Activated CD8-positive, alpha-beta memory T cell treated with anti-CD3 and anti-CD28 coated beads for 48 hours (primary cell): ENCODE measurements at regions not wholly inside any gene's neighbourhood (a gene's known extent, or its start where the extent isn't known, plus 50 kb on each side); places are given as distances from the start of the nearest gene placed in this dataset.

Experiments
- DNase-seq, 3 experiments: peaks; one replicate each; pipeline ENCODE4 v3.0.0-alpha.2; 2020; ENCODE audit warnings: low read depth in 2 of 3, low spot score in 2 of 3

GRCh38 chr10:2981361-2981801 lies 86.0 kb upstream of the PFKP start:
- no peak for DNase-seq

- no peak for DNase-seq
Observed at GRCh38 chr10:2980791-2981360, 86.5 kb upstream of the PFKP start.

GRCh38 chr10:2980116-2980515 lies 87.2 kb upstream of the PFKP start:
- no peak for DNase-seq

- no peak for DNase-seq
Observed at GRCh38 chr10:2979306-2979705, 88.0 kb upstream of the PFKP start.

- no peak for DNase-seq
Observed at GRCh38 chr10:2978574-2979273, 88.6 kb upstream of the PFKP start.

GRCh38 chr10:2978111-2978510 lies 89.2 kb upstream of the PFKP start:
- no peak for DNase-seq

GRCh38 chr10:2974503-2975207 lies 92.7 kb upstream of the PFKP start:
- no peak for DNase-seq

- DNase-seq = no peak
Observed at GRCh38 chr10:2974083-2974482, 93.3 kb upstream of the PFKP start.

- no peak for DNase-seq
Observed at GRCh38 chr10:2972810-2973209, 94.5 kb upstream of the PFKP start.

- DNase-seq = no peak
Observed at GRCh38 chr10:2972216-2972615, 95.1 kb upstream of the PFKP start.

GRCh38 chr10:2970190-2970823 lies 97.0 kb upstream of the PFKP start:
- no peak for DNase-seq

GRCh38 chr10:2968401-2969058 lies 98.8 kb upstream of the PFKP start:
- DNase-seq = no peak

- DNase-seq = no peak
Observed at GRCh38 chr10:2966134-2966533, 101.2 kb upstream of the PFKP start.

- DNase-seq = no peak
Observed at GRCh38 chr10:2964632-2965296, 102.6 kb upstream of the PFKP start.

GRCh38 chr10:2963889-2964631 lies 103.3 kb upstream of the PFKP start:
- DNase-seq = no peak

GRCh38 chr10:2962194-2962593 lies 105.2 kb upstream of the PFKP start:
- no peak for DNase-seq

- DNase-seq = no peak
Observed at GRCh38 chr10:2958659-2959058, 108.7 kb upstream of the PFKP start.

GRCh38 chr10:2957785-2958184 lies 109.6 kb upstream of the PFKP start:
- no peak for DNase-seq

- no peak for DNase-seq
Observed at GRCh38 chr10:2955064-2955463, 112.3 kb upstream of the PFKP start.

- no peak for DNase-seq
Observed at GRCh38 chr10:2953495-2953894, 113.9 kb upstream of the PFKP start.
